HG02973 (cell line): ENCODE measurements at regions not wholly inside any gene's neighbourhood (a gene's known extent, or its start where the extent isn't known, plus 50 kb on each side); places are given as distances from the start of the nearest gene placed in this dataset.
A peak's percentile ranks its signal among the peaks of the same experiment; 100 is the strongest.

ENCODE experiments used
- ATAC-seq: cut with Tn5 transposase; IDR thresholded peaks from one replicate; pipeline ENCODE4 v1.9.1; 2021; ENCODE audit warnings: moderate library complexity; ENCODE audit not compliant: unreplicated experiment

- no peak for ATAC-seq
These were observed 127.2 kb downstream of the RAP2A start for GRCh38 chr13:97561182-97561581.

- no peak for ATAC-seq
These were observed 129.0 kb downstream of the RAP2A start for GRCh38 chr13:97562962-97563361.

GRCh38 chr13:97564956-97565355, 131.0 kb downstream of the RAP2A start:
- ATAC-seq, result no peak

GRCh38 chr13:97565906-97566305, 131.9 kb downstream of the RAP2A start:
- ATAC-seq, result no peak

- no peak for ATAC-seq
These were observed 132.9 kb downstream of the RAP2A start for GRCh38 chr13:97566907-97567306.

GRCh38 chr13:97567510-97568243, 133.7 kb downstream of the RAP2A start:
- peak; percentile 96 for ATAC-seq

GRCh38 chr13:97568850-97569249, 134.9 kb downstream of the RAP2A start:
- ATAC-seq, result no peak

- ATAC-seq, result no peak
These were observed 135.9 kb downstream of the RAP2A start for GRCh38 chr13:97569841-97570240.

GRCh38 chr13:97570442-97570841, 136.5 kb downstream of the RAP2A start:
- ATAC-seq, result no peak

GRCh38 chr13:97573011-97573410, 139.0 kb downstream of the RAP2A start:
- no peak for ATAC-seq

GRCh38 chr13:97574926-97575325, 141.0 kb downstream of the RAP2A start:
- no peak for ATAC-seq

GRCh38 chr13:97577026-97577425, 143.1 kb downstream of the RAP2A start:
- ATAC-seq, result no peak

- no peak for ATAC-seq
These were observed 148.2 kb downstream of the RAP2A start for GRCh38 chr13:97582170-97582569.

- no peak for ATAC-seq
These were observed 150.0 kb downstream of the RAP2A start for GRCh38 chr13:97583907-97584497.

GRCh38 chr13:97586941-97587340, 153.0 kb downstream of the RAP2A start:
- ATAC-seq, result no peak

- ATAC-seq, result no peak
These were observed 155.0 kb downstream of the RAP2A start for GRCh38 chr13:97588993-97589392.

GRCh38 chr13:97600458-97601075, 166.6 kb downstream of the RAP2A start:
- no peak for ATAC-seq

- no peak for ATAC-seq
These were observed 181.3 kb downstream of the RAP2A start for GRCh38 chr13:97615266-97615665.

GRCh38 chr13:97616385-97616784, 182.4 kb downstream of the RAP2A start:
- no peak for ATAC-seq

- ATAC-seq, result no peak
These were observed 187.1 kb downstream of the RAP2A start for GRCh38 chr13:97621025-97621424.

GRCh38 chr13:97621631-97622030, 187.7 kb downstream of the RAP2A start:
- no peak for ATAC-seq

GRCh38 chr13:97627566-97627965, 193.6 kb downstream of the RAP2A start:
- ATAC-seq, result no peak
